ENCODE measurements at regions not wholly inside any gene's neighbourhood (a gene's known extent, or its start where the extent isn't known, plus 50 kb on each side); places are given as distances from the start of the nearest gene placed in this dataset.

DNA sequence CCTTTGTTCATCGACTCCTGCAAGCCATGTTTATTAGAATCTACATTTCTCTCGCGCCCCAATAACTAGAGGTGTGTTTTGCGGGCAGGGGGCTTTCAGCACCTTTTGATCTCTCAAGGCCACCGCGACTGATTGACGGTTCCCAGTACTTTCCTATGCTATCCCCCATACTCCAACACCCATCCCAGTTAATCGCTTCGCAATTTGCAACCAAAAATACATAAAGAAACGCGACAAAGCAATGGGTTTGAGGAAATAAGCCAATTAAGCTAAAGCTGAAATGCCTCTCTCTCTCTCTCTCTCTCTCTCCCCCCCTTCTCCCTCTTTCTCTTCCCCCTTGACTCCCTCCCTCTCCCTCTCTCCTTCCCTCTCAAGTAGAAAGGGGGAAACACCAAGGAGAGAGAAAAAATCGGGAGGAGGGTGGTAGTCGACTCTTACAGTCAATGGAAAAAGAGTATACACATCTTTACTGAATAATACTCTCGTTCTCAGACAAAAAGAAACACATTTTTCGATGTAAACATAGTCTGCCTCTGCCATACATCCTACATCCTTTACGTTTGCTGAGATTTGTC, 128.0 kb upstream of the DPYD start:
- POLR2A ChIA-PET: interaction anchor here (0.6 to 1.5 kb wide), 5 partner anchors 53 to 419 kb away, joined by 3 to 5 read pairs (median 3); partner anchors contain the start of gene DPYD

DNA sequence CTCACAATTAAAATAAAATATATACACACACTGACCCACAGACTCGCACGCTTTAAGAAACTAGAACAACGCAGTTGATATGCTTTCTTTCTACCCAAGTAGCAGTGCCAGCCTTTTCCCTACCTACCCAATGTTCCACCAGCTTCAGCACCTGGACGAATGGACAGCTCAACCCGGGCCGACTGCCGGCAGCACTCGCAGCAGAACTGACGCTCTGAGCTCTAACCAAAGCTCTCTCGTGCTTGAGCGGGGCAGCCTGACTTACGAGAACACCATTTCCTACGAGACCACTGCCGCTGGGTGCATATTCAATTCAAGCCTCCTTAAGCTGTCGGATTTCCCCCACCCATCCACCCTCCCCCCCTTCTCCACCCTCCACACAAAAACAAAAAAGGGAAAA, 127.4 kb upstream of the DPYD start:
- peak; percentile 59 for DNase-seq
- CTCF ChIA-PET: interaction anchor here (3.0 kb wide), 1 partner anchor 419 kb away, joined by 21 read pairs; no protein-coding TSS in a partner anchor
- WGBS (ENCODE audit: low lambda C conversion rate): 0% methylated on average over 15 of the region's 15 CpGs
- no peak for TF ChIP-seq TCF12 (IDR thresholded peaks at IDR 0.05)
- peak; percentile 87 for TF ChIP-seq CHD2 (IDR thresholded peaks at IDR 0.05; ENCODE audit: low read length, partially characterized antibody)
- TF ChIP-seq PBX3 (IDR thresholded peaks at IDR 0.05): peak; percentile 16; the same call in 1 of the 2 replicates
- TF ChIP-seq MEF2A (IDR thresholded peaks at IDR 0.05; ENCODE audit: borderline replicate concordance, low read depth): no peak
- TF ChIP-seq MXI1 (IDR thresholded peaks at IDR 0.05; ENCODE audit: low read depth, low read length): peak; percentile 75
- TF ChIP-seq RXRA (IDR thresholded peaks at IDR 0.05; ENCODE audit: borderline replicate concordance, low read depth): no peak
- TF ChIP-seq TEAD4 (IDR thresholded peaks at IDR 0.05; ENCODE audit: borderline replicate concordance, insufficient read depth): no peak
- TF ChIP-seq, protein P1, sequence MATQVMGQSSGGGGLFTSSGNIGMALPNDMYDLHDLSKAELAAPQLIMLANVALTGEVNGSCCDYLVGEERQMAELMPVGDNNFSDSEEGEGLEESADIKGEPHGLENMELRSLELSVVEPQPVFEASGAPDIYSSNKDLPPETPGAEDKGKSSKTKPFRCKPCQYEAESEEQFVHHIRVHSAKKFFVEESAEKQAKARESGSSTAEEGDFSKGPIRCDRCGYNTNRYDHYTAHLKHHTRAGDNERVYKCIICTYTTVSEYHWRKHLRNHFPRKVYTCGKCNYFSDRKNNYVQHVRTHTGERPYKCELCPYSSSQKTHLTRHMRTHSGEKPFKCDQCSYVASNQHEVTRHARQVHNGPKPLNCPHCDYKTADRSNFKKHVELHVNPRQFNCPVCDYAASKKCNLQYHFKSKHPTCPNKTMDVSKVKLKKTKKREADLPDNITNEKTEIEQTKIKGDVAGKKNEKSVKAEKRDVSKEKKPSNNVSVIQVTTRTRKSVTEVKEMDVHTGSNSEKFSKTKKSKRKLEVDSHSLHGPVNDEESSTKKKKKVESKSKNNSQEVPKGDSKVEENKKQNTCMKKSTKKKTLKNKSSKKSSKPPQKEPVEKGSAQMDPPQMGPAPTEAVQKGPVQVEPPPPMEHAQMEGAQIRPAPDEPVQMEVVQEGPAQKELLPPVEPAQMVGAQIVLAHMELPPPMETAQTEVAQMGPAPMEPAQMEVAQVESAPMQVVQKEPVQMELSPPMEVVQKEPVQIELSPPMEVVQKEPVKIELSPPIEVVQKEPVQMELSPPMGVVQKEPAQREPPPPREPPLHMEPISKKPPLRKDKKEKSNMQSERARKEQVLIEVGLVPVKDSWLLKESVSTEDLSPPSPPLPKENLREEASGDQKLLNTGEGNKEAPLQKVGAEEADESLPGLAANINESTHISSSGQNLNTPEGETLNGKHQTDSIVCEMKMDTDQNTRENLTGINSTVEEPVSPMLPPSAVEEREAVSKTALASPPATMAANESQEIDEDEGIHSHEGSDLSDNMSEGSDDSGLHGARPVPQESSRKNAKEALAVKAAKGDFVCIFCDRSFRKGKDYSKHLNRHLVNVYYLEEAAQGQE (IDR thresholded peaks at IDR 0.05; ENCODE audit: low read depth, low read length): peak; percentile 100
- TF ChIP-seq SIN3A (IDR thresholded peaks at IDR 0.05; ENCODE audit: borderline replicate concordance, low read depth, low read length): peak; percentile 100
- TF ChIP-seq POLR2AphosphoS5 (IDR thresholded peaks at IDR 0.05; ENCODE audit: low read depth, low read length): peak; percentile 46; the same call in 1 of the 2 replicates
- TF ChIP-seq RCOR1 (IDR thresholded peaks at IDR 0.05; ENCODE audit: low read length): no peak

More for the DNA sequence above, 128.0 kb upstream of the DPYD start:
- H3K36me3 ChIP-seq (replicated peaks in 1 of 2; ENCODE audit: control insufficient read depth in 1 of 2, insufficient read depth in 2 of 2, low read length in 1 of 2): peaks cover 3 to 6% of the 10 kb centered on the region in 2 experiments
- H3K27ac ChIP-seq (ENCODE audit: low read depth in 2 of 2, low read length in 1 of 2): peak overlapping the region; percentile 56 to 96
- WGBS (ENCODE audit: low lambda C conversion rate): 10% methylated on average over 16 of the region's 16 CpGs
- CTCF ChIA-PET: interaction anchor here (0.8 to 3.0 kb wide), 3 partner anchors 128 to 910 kb away, joined by 3 to 21 read pairs (median 5); partner anchors contain the start of gene DPYD
- H3K27me3 ChIP-seq (ENCODE audit: insufficient read depth): no peaks in the 10 kb centered on the region
- H3K9me3 ChIP-seq: no peaks in the 10 kb centered on the region
- TF ChIP-seq MXI1 (IDR thresholded peaks at IDR 0.05; ENCODE audit: low read depth, low read length) (no peak), GATA2 (CRISPR knock-in tag; IDR thresholded peaks at IDR 0.05) (no peak), SIN3A (IDR thresholded peaks at IDR 0.05; ENCODE audit: borderline replicate concordance, low read depth, low read length) (no peak), TEAD4 (IDR thresholded peaks at IDR 0.05; ENCODE audit: borderline replicate concordance, insufficient read depth) (no peak), POLR2AphosphoS5 (IDR thresholded peaks at IDR 0.05; ENCODE audit: low read depth, low read length) (no peak)
- TF ChIP-seq, protein P1 (IDR thresholded peaks at IDR 0.05; ENCODE audit: low read depth, low read length): 0 out of 2 replicates have a peak, but pooled peaks have one; percentile 4
- peak overlapping the region; percentile 80 for H3K4me2 ChIP-seq
- peaks cover 12 to 25% of the 10 kb centered on the region in 2 experiments; a peak in 3 of 4 replicates for H3K4me1 ChIP-seq (ENCODE audit: control insufficient read depth in 1 of 2, insufficient read depth in 2 of 2, low read depth in 1 of 2, low read length in 1 of 2)
- peaks cover 23% of the 10 kb centered on the region for H3F3A ChIP-seq (replicated peaks; ENCODE audit: insufficient read depth)
- peak; percentile 33 for DNase-seq
- H3K4me3 ChIP-seq (ENCODE audit: low read depth in 2 of 2, low read length in 1 of 2): peak overlapping the region; percentile 74 to 79
- H2AFZ ChIP-seq (ENCODE audit: low read depth): peak overlapping the region; percentile 78
- H3K79me2 ChIP-seq (ENCODE audit: insufficient read depth): peaks cover 52% of the 10 kb centered on the region
- H4K20me1 ChIP-seq (ENCODE audit: insufficient read depth): no peaks in the 10 kb centered on the region
- H3K9ac ChIP-seq: peak overlapping the region; percentile 74
- H3K9me2 ChIP-seq: no peaks in the 10 kb centered on the region

More for the DNA sequence above, 127.4 kb upstream of the DPYD start:
- H3K27ac ChIP-seq (ENCODE audit: low read depth in 2 of 2, low read length in 1 of 2): peak overlapping the region; percentile 56 to 96
- H3K4me2 ChIP-seq: peak overlapping the region; percentile 80
- H3K9ac ChIP-seq: peak overlapping the region; percentile 74
- no peaks in the 10 kb centered on the region for H3K9me3 ChIP-seq
- H3K9me2 ChIP-seq: no peaks in the 10 kb centered on the region
- H3K4me3 ChIP-seq (ENCODE audit: low read depth in 2 of 2, low read length in 1 of 2): peak overlapping the region; percentile 74 to 79
- H3F3A ChIP-seq (replicated peaks; ENCODE audit: insufficient read depth): peaks cover 23% of the 10 kb centered on the region
- peak overlapping the region; percentile 78; the same call in 1 of the 2 replicates for H2AFZ ChIP-seq (ENCODE audit: low read depth)
- H3K79me2 ChIP-seq (ENCODE audit: insufficient read depth): peaks cover 58% of the 10 kb centered on the region
- H3K36me3 ChIP-seq (replicated peaks in 1 of 2; ENCODE audit: control insufficient read depth in 1 of 2, insufficient read depth in 2 of 2, low read length in 1 of 2): peaks cover 3 to 6% of the 10 kb centered on the region in 2 experiments
- no peaks in the 10 kb centered on the region for H4K20me1 ChIP-seq (ENCODE audit: insufficient read depth)
- POLR2A ChIA-PET: interaction anchor here (1.2 kb wide), 1 partner anchor 419 kb away, joined by 3 read pairs; no protein-coding TSS in a partner anchor
- no peaks in the 10 kb centered on the region for H3K27me3 ChIP-seq (ENCODE audit: insufficient read depth)
- H3K4me1 ChIP-seq (ENCODE audit: control insufficient read depth in 1 of 2, insufficient read depth in 2 of 2, low read depth in 1 of 2, low read length in 1 of 2): peaks cover 12 to 25% of the 10 kb centered on the region in 2 experiments; a peak in 3 of 4 replicates
